Transverse colon (tissue), 4 donors: ENCODE measurements at regions not wholly inside any gene's neighbourhood (a gene's known extent, or its start where the extent isn't known, plus 50 kb on each side); places are given as distances from the start of the nearest gene placed in this dataset.

ENCODE experiments used
- DNase-seq: peaks from one replicate; pipeline ENCODE4 v3.0.0-alpha.2; 2019
- H3K27ac ChIP-seq, 4 donors: fragments of 200-600 bp; sonication (generic); 2 replicates each; pipeline ENCODE4 v1.5.1; 2016 to 2018; ENCODE audit warnings: inconsistent platforms in 4 of 4
- H3K27me3 ChIP-seq: fragments of 200-600 bp; sonication (generic); 2 replicates; pipeline ENCODE4 v1.5.1; 2017; ENCODE audit warnings: inconsistent platforms
- H3K36me3 ChIP-seq, 4 donors: fragments of 200-600 bp; sonication (generic); 2 replicates each; pipeline ENCODE4 v1.5.1; 2017 to 2019; ENCODE audit warnings: inconsistent platforms in 4 of 4
- H3K4me1 ChIP-seq, 4 donors: fragments of 200-600 bp; sonication (generic); 2 replicates each; pipeline ENCODE4 v1.5.1; 2017 to 2020; ENCODE audit warnings: inconsistent platforms in 4 of 4
- H3K4me3 ChIP-seq, 4 donors: fragments of 200-600 bp; sonication (generic); 1 replicate in 1 of 4; 2 replicates in 3 of 4; pipeline versions ENCODE4 v1.5.1 to v1.6.1; 2017 to 2019; ENCODE audit warnings: inconsistent platforms in 4 of 4
- H3K9me3 ChIP-seq, 2 donors: fragments of 200-600 bp; sonication (generic); 2 replicates each; pipeline ENCODE4 v1.5.1; 2017 to 2019; ENCODE audit warnings: inconsistent platforms in 2 of 2
- CTCF ChIP-seq, 5 experiments: fragments of 200-600 bp in 3 of 5; fragments of 450-650 bp in 2 of 5; sonication (generic) in 3 of 5; IDR thresholded peaks; 1 replicate in 2 of 5; 2 replicates in 3 of 5; pipeline ENCODE4 v1.5.1; 2016 to 2017; ENCODE audit warnings: antibody characterized with exemption in 5 of 5, inconsistent platforms in 3 of 5, mild to moderate bottlenecking in 2 of 5, moderate library complexity in 1 of 5
- EP300 ChIP-seq: sonication (generic); formaldehyde crosslinking; IDR thresholded peaks from one replicate; pipeline ENCODE4 v1.6.1; 2017; ENCODE audit warnings: antibody characterized with exemption, low read depth
- POLR2A ChIP-seq: fragments of 450-650 bp; IDR thresholded peaks from one replicate; pipeline ENCODE4 v1.6.1; 2016; ENCODE audit warnings: antibody characterized with exemption, mild to moderate bottlenecking, moderate library complexity
- POLR2AphosphoS5 ChIP-seq, 3 donors: sonication (generic); formaldehyde crosslinking; IDR thresholded peaks; one replicate each; pipeline ENCODE4 v1.6.1; 2016; ENCODE audit warnings: antibody characterized with exemption in 3 of 3
- WGBS, 2 donors: methylation state at CpG; one replicate each; pipeline ENCODE4 v1.1.5; 2018; ENCODE audit warnings: low coverage in 1 of 2; 5-methylcytosine and 5-hydroxymethylcytosine counted together
- in situ Hi-C, 4 donors: fragments of 200-750 bp; cut with MboI; loops; one replicate each; pipeline versions ENCODE4 v1.15.0 to v1.15.1; 2017; ENCODE audit warnings: low sequenced_read_pairs in 3 of 4, low pct_ligation_motif_present in 1 of 4, low pct_unique_long_range_greater_than_20kb in 1 of 4
- intact Hi-C: fragments of 100-400 bp; cut with DNase I; formaldehyde crosslinking; loops from one replicate; pipeline ENCODE4 v1.15.1; 2023; ENCODE audit warnings: low total_unique reads

- 71 to 78% methylated on average over 3 of the region's 3 CpGs for WGBS, 2 donors
- in situ Hi-C loops, result no loop called here
These were observed 84.7 kb downstream of the LHX9 start for GRCh38 chr1:198001776-198002408.

GRCh38 chr1:198003468-198003867, 86.3 kb downstream of the LHX9 start:
- TF ChIP-seq POLR2A (no peak), POLR2AphosphoS5 (IDR thresholded peaks at IDR 0.05) (no peak), EP300 (no peak), CTCF (IDR thresholded peaks at IDR 0.05) (no peak)
- Histone ChIP-seq H3K36me3 (no peaks in the 10 kb centered on the region), H3K9me3 (no peaks in the 10 kb centered on the region), H3K4me3 (no peak overlapping the region), H3K27ac (no peak overlapping the region), H3K4me1 (no peaks in the 10 kb centered on the region), H3K27me3 (no peaks in the 10 kb centered on the region)
- no peak for DNase-seq
- in situ Hi-C loops, result no loop called here
- 85% methylated on average over 2 of the region's 2 CpGs; no CpG with 5 or more reads in 1 of the 2 donors for WGBS, 2 donors
- intact Hi-C loops, result no loop called here

More at GRCh38 chr1:198001776-198002408, 84.7 kb downstream of the LHX9 start:
- no peak for DNase-seq
- TF ChIP-seq POLR2AphosphoS5 (IDR thresholded peaks at IDR 0.05), result no peak
- no peak for TF ChIP-seq CTCF (IDR thresholded peaks at IDR 0.05)
- TF ChIP-seq POLR2A, result no peak
- TF ChIP-seq EP300, result no peak
- H3K27me3 ChIP-seq, result no peaks in the 10 kb centered on the region
- H3K27ac ChIP-seq, result no peak overlapping the region
- no peaks in the 10 kb centered on the region for H3K4me1 ChIP-seq
- H3K36me3 ChIP-seq, result no peaks in the 10 kb centered on the region
- H3K4me3 ChIP-seq, result no peak overlapping the region
- H3K9me3 ChIP-seq, result no peaks in the 10 kb centered on the region
- intact Hi-C loops, result no loop called here

- Histone ChIP-seq H3K4me3 (no peak overlapping the region), H3K27me3 (no peaks in the 10 kb centered on the region), H3K4me1 (no peaks in the 10 kb centered on the region), H3K36me3 (no peaks in the 10 kb centered on the region), H3K27ac (no peak overlapping the region), H3K9me3 (no peaks in the 10 kb centered on the region)
- TF ChIP-seq CTCF (IDR thresholded peaks at IDR 0.05), result no peak
- no peak for TF ChIP-seq POLR2A
- no peak for TF ChIP-seq EP300
- TF ChIP-seq POLR2AphosphoS5 (IDR thresholded peaks at IDR 0.05), result no peak
- intact Hi-C loops (no loop called here), in situ Hi-C loops (no loop called here)
- no peak for DNase-seq
- WGBS, 2 donors, result 83 to 84% methylated on average over 1 of the region's 1 CpG
These were observed 89.8 kb downstream of the LHX9 start for GRCh38 chr1:198007011-198007410.

GRCh38 chr1:198007687-198008607, 90.8 kb downstream of the LHX9 start:
- H3K4me3 ChIP-seq, result no peak overlapping the region
- H3K27ac ChIP-seq, result no peak overlapping the region
- H3K4me1 ChIP-seq, result no peaks in the 10 kb centered on the region
- H3K9me3 ChIP-seq, result no peaks in the 10 kb centered on the region
- 47 to 64% methylated on average over 4 to 5 of the region's 5 CpGs for whole genome bisulfite sequencing, 2 donors
- no peaks in the 10 kb centered on the region for H3K36me3 ChIP-seq
- H3K27me3 ChIP-seq, result no peaks in the 10 kb centered on the region
- intact Hi-C loops (no loop called here), in situ Hi-C loops (no loop called here)
- no peak for DNase-seq
- TF ChIP-seq POLR2A (no peak), POLR2AphosphoS5 (IDR thresholded peaks at IDR 0.05) (no peak), EP300 (no peak), CTCF (IDR thresholded peaks at IDR 0.05) (no peak)
